ENCODE measurements at regions not wholly inside any gene's neighbourhood (a gene's known extent, or its start where the extent isn't known, plus 50 kb on each side); places are given as distances from the start of the nearest gene placed in this dataset.
"Not testable (repeated sequence)": the region's sequence is repeated elsewhere in the genome, so short reads cannot be mapped to it uniquely, and the experiment has no call there.

DNA sequence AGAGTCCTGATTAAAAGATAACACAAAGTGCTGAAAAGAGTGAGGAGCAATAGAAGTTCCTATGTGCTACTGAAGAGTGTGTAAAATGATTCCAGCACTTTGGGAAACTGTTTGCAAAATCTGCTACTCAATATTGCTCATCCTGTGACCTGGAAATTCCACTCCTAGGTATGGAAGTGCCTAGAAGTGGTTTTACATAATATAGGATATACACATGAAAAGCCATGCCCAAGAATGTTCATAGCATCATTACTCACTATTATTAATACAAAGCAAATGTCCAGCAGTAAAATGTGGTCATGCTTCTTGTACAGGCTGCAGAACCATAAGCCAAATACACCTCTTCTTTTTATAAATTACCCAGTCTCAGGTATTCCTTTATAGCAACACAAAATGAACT, 53.2 kb upstream of the CNIH3 start:
- H3K36me3 ChIP-seq (ENCODE audit: insufficient read depth, low read length); H3K9me3 ChIP-seq (ENCODE audit: low read length); H3K4me1 Mint-ChIP-seq; H3K27ac ChIP-seq (ENCODE audit: low read depth, low read length); H3K27me3 Mint-ChIP-seq; CTCF ChIA-PET; POLR2A ChIA-PET; H3K36me3 Mint-ChIP-seq; H3K9me3 Mint-ChIP-seq; H3K4me1 ChIP-seq (ENCODE audit: insufficient read depth, low read length); DNase-seq; H3K4me3 Mint-ChIP-seq; H3K27me3 ChIP-seq (ENCODE audit: insufficient read depth, low read length, poor library complexity, severe bottlenecking); H3K4me3 ChIP-seq (ENCODE audit: low read length): not testable (repeated sequence)
- H3K27ac Mint-ChIP-seq = peak overlapping the region in 1 of 8 donors; percentile 48

DNA sequence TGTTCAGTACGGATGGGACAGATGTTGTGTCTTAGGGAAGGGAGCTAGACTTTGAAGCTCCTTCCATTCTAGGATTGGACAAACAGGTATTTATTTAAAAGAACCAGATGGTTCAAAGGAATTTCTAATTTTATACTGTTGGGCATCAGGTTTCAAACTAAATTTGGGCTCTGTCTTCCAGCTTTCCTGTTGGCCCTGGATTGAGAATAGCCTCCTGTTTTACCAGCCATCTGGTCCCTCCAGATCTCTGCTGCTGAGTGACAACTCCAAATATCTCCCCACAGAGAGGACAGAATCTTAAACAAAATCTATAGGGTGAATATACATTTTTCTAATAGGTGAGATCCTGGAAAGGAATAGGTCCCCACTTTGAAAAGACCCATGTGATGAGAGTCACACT, 52.5 kb upstream of the CNIH3 start:
- Histone ChIP-seq H3K27me3 (ENCODE audit: insufficient read depth, low read length, poor library complexity, severe bottlenecking) (no peaks in the 10 kb centered on the region), H3K4me1 (ENCODE audit: insufficient read depth, low read length) (no peaks in the 10 kb centered on the region), H3K9me3 (ENCODE audit: low read length) (no peaks in the 10 kb centered on the region), H3K27ac (ENCODE audit: low read depth, low read length) (no peak overlapping the region), H3K4me3 (ENCODE audit: low read length) (no peak overlapping the region), H3K36me3 (ENCODE audit: insufficient read depth, low read length) (no peaks in the 10 kb centered on the region)
- Mint-ChIP-seq H3K36me3 (no peaks in the 10 kb centered on the region), H3K4me3 (no peak overlapping the region), H3K27ac (no peak overlapping the region), H3K9me3 (no peaks in the 10 kb centered on the region), H3K27me3 (peaks cover 0 to 4% of the 10 kb centered on the region in 2 donors), H3K4me1 (no peaks in the 10 kb centered on the region)
- no peak for DNase-seq
- POLR2A ChIA-PET = no interaction called here
- CTCF ChIA-PET = no interaction called here

DNA sequence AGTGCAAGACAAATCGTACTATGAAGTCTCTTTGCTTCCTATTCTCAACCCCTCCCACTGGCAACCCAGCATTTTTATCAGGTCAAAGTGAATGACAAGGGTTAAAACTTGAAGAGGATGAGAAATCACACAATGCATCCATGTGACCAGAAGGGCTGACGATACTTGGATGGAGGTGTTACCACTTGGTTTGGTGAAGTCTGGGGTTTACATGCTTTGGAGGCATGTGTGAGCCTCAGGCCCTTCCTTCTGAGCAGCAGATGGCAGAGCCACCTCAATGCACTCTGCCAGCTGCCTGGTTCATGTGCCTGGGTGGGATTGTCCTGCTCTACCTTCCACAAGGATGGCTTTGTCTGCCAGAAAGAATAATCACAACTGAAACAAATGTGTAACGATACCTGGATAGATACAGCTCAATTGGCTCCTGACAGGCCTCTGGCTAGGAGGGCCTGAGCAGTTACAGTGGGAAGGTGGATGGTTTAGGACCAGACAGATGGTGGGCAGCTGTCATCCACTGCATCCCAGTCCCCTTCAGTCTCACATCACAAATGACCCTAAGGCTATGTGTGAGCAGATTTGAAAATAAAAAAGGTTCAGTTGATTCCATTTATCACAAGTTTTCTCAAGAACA, 51.5 kb upstream of the CNIH3 start:
- Histone ChIP-seq H3K36me3 (ENCODE audit: insufficient read depth, low read length) (no peaks in the 10 kb centered on the region), H3K4me1 (ENCODE audit: insufficient read depth, low read length) (no peaks in the 10 kb centered on the region), H3K27ac (ENCODE audit: low read depth, low read length) (no peak overlapping the region), H3K4me3 (ENCODE audit: low read length) (no peak overlapping the region), H3K9me3 (ENCODE audit: low read length) (no peaks in the 10 kb centered on the region), H3K27me3 (ENCODE audit: insufficient read depth, low read length, poor library complexity, severe bottlenecking) (no peaks in the 10 kb centered on the region)
- H3K9me3 Mint-ChIP-seq = no peaks in the 10 kb centered on the region
- no peak overlapping the region for H3K27ac Mint-ChIP-seq
- no peaks in the 10 kb centered on the region for H3K36me3 Mint-ChIP-seq
- peaks cover 0 to 4% of the 10 kb centered on the region in 2 donors for H3K27me3 Mint-ChIP-seq
- ChIA-PET POLR2A (no interaction called here), CTCF (no interaction called here)
- H3K4me1 Mint-ChIP-seq = no peaks in the 10 kb centered on the region
- no peak overlapping the region for H3K4me3 Mint-ChIP-seq
- DNase-seq = no peak

DNA sequence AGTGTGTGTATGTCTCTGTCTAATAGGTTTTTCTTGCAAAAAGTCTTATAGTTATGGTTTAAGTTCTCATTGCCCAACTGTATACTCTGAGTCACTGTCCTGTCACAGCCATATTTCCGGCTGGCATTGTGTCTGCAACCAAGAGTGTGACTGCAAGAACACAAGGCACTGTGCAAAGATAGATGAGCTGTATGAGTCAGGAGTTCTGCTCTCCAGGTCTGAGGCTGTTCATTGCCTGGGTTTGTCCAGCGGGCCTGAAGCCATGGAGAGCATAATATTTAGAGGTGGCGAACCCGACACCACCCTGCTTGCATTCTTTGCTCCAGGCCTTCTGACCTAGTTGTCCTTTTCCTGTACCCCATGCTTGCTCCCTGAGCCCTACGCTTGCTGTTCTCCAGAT, 50.9 kb upstream of the CNIH3 start:
- Mint-ChIP-seq H3K4me1 (no peaks in the 10 kb centered on the region), H3K36me3 (no peaks in the 10 kb centered on the region), H3K9me3 (no peaks in the 10 kb centered on the region), H3K4me3 (no peak overlapping the region), H3K27me3 (peaks cover 0 to 3% of the 10 kb centered on the region in 2 donors), H3K27ac (no peak overlapping the region)
- ChIA-PET POLR2A (no interaction called here), CTCF (no interaction called here)
- Histone ChIP-seq H3K27ac (ENCODE audit: low read depth, low read length) (no peak overlapping the region), H3K27me3 (ENCODE audit: insufficient read depth, low read length, poor library complexity, severe bottlenecking) (no peaks in the 10 kb centered on the region), H3K4me3 (ENCODE audit: low read length) (no peak overlapping the region), H3K4me1 (ENCODE audit: insufficient read depth, low read length) (no peaks in the 10 kb centered on the region), H3K9me3 (ENCODE audit: low read length) (no peaks in the 10 kb centered on the region), H3K36me3 (ENCODE audit: insufficient read depth, low read length) (no peaks in the 10 kb centered on the region)
- DNase-seq = no peak

DNA sequence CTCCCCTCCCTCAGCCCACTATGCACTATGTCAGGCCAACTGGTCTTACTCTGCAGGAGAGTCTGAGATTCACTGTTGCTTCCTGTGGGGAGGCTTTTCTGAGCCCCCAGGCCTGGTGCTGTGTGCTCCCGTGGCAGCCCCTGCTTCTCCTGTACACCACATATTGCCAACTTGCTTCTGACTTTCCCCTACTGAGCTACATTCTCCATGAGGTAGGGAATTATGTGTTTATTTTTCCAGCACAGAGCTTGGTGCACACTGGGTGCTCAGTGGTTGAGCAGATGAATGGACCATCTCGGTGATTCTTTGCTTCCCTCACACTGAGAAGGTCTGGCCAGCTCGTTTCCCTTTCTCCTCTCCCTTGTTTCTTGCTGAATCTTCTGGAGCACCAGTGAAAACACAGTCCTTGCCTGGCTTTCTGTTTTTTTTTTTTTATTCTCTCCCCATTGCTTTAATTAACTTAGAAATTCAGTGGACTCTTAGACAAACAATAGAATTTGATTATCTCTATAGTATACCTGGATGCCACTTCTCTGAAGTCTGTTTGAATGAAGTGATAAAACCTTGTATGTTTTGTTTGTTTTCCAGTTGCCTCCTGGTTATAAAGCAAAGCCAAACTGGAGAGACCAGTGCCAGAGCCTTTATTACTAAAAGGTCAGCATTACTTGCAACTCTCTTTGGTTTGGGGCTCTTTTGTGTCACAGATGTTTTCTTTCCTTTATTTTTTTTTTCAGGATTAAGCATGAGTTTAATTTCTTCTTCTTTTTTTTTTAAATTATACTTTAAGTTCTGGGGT, 50.3 kb upstream of the CNIH3 start:
- no peak overlapping the region for H3K4me3 ChIP-seq (ENCODE audit: low read length)
- no peaks in the 10 kb centered on the region for H3K9me3 ChIP-seq (ENCODE audit: low read length)
- no peaks in the 10 kb centered on the region for H3K27me3 ChIP-seq (ENCODE audit: insufficient read depth, low read length, poor library complexity, severe bottlenecking)
- H3K27me3 Mint-ChIP-seq = no peaks in the 10 kb centered on the region
- H3K36me3 ChIP-seq (ENCODE audit: insufficient read depth, low read length) = no peaks in the 10 kb centered on the region
- no peaks in the 10 kb centered on the region for H3K9me3 Mint-ChIP-seq
- ChIA-PET POLR2A (no interaction called here), CTCF (no interaction called here)
- no peak for DNase-seq
- no peaks in the 10 kb centered on the region for H3K4me1 Mint-ChIP-seq
- peak overlapping the region in 1 of 8 donors; percentile 52 for H3K27ac Mint-ChIP-seq
- no peak overlapping the region for H3K27ac ChIP-seq (ENCODE audit: low read depth, low read length)
- no peaks in the 10 kb centered on the region for H3K4me1 ChIP-seq (ENCODE audit: insufficient read depth, low read length)
- no peak overlapping the region for H3K4me3 Mint-ChIP-seq
- no peaks in the 10 kb centered on the region for H3K36me3 Mint-ChIP-seq

Data from CD8-positive, alpha-beta memory T cell (primary cell).